ENCODE measurements at regions not wholly inside any gene's neighbourhood (a gene's known extent, or its start where the extent isn't known, plus 50 kb on each side); places are given as distances from the start of the nearest gene placed in this dataset.
"Not testable (repeated sequence)": the region's sequence is repeated elsewhere in the genome, so short reads cannot be mapped to it uniquely, and the experiment has no call there.

DNA sequence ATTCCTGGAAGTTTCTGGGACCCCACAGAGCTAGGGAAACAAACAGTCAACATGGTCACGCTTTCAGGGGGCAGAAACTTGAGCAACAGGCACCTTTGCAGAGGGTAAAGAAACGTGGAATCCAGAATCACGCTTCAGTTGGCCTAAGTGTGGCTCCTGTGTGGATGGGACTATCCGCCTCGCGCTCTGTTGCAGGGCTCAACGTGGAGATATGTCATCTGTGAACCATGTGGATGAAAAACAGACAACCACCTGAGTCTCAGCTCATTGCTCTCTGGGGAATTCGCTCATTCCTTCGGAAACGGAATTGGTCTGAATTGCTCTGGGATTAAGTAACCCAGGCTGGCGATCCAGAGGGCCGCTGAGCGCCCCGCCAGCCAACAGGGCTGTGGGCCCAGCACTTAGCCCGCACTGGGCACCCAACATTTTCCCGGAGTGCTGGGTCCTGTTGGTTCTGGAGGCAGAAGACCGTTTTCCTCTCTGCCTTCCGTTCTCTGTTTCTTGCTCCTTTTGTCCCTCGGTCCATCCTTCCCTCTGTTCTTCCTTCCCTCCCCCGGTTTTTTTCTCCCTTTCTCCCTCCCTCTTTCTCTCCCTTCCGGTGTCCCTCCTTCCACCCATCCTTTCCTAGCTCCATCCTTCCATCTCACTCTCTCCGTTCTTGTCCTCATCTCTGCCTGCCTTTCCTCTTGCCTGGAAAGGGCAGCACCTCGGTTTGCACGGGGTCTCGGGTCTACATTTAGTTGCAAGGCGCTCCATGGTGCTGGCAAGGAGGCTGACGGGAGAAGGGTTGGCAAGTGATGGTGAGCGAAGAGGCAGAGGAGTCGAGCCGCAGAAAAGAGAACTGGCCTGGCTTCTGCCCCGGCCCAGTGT is 1379.8 kb upstream of the DEFB115 start:
- TF ChIP-seq, protein P1, sequence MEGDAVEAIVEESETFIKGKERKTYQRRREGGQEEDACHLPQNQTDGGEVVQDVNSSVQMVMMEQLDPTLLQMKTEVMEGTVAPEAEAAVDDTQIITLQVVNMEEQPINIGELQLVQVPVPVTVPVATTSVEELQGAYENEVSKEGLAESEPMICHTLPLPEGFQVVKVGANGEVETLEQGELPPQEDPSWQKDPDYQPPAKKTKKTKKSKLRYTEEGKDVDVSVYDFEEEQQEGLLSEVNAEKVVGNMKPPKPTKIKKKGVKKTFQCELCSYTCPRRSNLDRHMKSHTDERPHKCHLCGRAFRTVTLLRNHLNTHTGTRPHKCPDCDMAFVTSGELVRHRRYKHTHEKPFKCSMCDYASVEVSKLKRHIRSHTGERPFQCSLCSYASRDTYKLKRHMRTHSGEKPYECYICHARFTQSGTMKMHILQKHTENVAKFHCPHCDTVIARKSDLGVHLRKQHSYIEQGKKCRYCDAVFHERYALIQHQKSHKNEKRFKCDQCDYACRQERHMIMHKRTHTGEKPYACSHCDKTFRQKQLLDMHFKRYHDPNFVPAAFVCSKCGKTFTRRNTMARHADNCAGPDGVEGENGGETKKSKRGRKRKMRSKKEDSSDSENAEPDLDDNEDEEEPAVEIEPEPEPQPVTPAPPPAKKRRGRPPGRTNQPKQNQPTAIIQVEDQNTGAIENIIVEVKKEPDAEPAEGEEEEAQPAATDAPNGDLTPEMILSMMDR (IDR thresholded peaks at IDR 0.05; ENCODE audit: extremely low read depth in 1 of 2, insufficient read depth in 1 of 2, low read depth in 1 of 2, low read length in 2 of 2): not testable (repeated sequence)
- not testable (repeated sequence) for TF ChIP-seq POLR2AphosphoS5 (IDR thresholded peaks at IDR 0.05; ENCODE audit: insufficient read depth, low read depth, low read length); EZH2 (IDR thresholded peaks at IDR 0.05; ENCODE audit: borderline replicate concordance, low read depth, low read length, severe bottlenecking); JUN (IDR thresholded peaks at IDR 0.05; ENCODE audit: borderline replicate concordance, insufficient read depth, insufficient read length, low read depth); POLR2A (IDR thresholded peaks at IDR 0.05; ENCODE audit: low read depth, low read length)
